Fibroblast of lung (primary cell): ENCODE measurements at regions not wholly inside any gene's neighbourhood (a gene's known extent, or its start where the extent isn't known, plus 50 kb on each side); places are given as distances from the start of the nearest gene placed in this dataset.

Source experiments
- CTCF ChIP-seq, 2 donors: IDR thresholded peaks in 1 of 2; conservative IDR thresholded peaks in 1 of 2; 1 replicate in 1 of 2; 2 replicates in 1 of 2; pipeline ENCODE4 v1.5.1; 2011 to 2012; ENCODE audit warnings: low read length in 2 of 2, control low read depth in 1 of 2, inconsistent platforms in 1 of 2, low read depth in 1 of 2, mild to moderate bottlenecking in 1 of 2
- EZH2 ChIP-seq: IDR thresholded peaks from 2 replicates; pipeline ENCODE4 v1.5.1; 2012; ENCODE audit warnings: low read length, control low read depth, mild to moderate bottlenecking; ENCODE audit errors: missing control alignments

- TF ChIP-seq CTCF (conservative IDR thresholded peaks at IDR 0.05 in 1 of 2, IDR thresholded peaks at IDR 0.05 in 1 of 2; ENCODE audit: low read depth in 1 of 2, low read length in 2 of 2) (no peak), EZH2 (no peak)
Measured at GRCh38 chr9:75712700-75713099, 177.8 kb upstream of the PCSK5 start.
